ENCODE measurements at regions not wholly inside any gene's neighbourhood (a gene's known extent, or its start where the extent isn't known, plus 50 kb on each side); places are given as distances from the start of the nearest gene placed in this dataset.

DNA sequence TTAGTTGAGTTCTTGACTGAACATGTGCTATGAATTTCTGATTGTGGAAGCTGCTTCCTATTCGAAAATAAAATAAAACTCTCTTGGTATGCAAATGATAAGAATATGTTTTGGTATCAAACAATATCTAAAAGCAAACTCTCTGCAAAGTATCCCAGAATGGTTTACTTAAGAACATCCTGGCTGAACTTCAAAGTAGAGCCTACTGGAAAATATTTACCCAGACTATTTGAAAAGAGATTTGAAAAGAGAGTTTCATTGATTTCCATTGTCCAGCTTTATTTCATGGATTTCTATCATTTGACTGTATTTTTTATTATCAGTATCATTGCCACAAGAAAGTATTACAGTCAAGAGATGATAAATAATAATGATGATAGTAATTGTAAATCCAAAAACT lies 171.1 kb upstream of the SLC7A11 start:
- Histone ChIP-seq H3K79me2 (ENCODE audit: insufficient read depth, low read length) (no peaks in the 10 kb centered on the region), H4K20me1 (ENCODE audit: insufficient read depth, low read length) (no peaks in the 10 kb centered on the region), H3K27ac (ENCODE audit: low read depth, low read length) (no peak overlapping the region), H3K4me2 (ENCODE audit: insufficient read depth, low read length) (no peak overlapping the region), H3K27me3 (ENCODE audit: insufficient read depth, low read length) (no peaks in the 10 kb centered on the region), H2AFZ (ENCODE audit: low read length) (no peak overlapping the region), H3K36me3 (ENCODE audit: insufficient read depth, low read length) (no peaks in the 10 kb centered on the region), H3K4me3 (ENCODE audit: insufficient read depth, low read length) (no peak overlapping the region), H3K4me1 (ENCODE audit: insufficient read depth, low read length) (no peaks in the 10 kb centered on the region), H3K9me3 (ENCODE audit: low read depth, low read length) (no peaks in the 10 kb centered on the region)
- no peak for TF ChIP-seq CTCF (IDR thresholded peaks at IDR 0.05; ENCODE audit: extremely low read depth, low read depth, low read length)
- DNase-seq (ENCODE audit: insufficient read length, low spot score, missing footprints): no peak

DNA sequence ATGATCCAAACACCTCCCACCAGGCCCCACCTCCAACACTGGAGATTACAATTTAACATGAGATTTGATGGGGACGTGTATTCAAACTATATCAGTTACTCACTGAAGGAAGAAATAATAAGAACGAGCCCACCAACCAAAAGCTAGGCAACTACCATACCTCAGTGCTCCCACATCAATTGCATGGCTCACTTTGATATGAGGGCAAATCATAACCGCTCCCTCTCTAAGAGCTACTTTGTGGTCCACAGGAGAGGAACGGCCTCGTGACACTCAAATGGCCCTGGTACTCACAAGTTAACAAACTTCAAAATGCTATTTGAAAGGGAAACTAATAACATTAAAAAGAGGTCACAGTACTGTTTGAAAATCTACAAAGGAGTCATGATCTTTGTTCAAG lies 170.7 kb upstream of the SLC7A11 start:
- no peak for TF ChIP-seq CTCF (IDR thresholded peaks at IDR 0.05; ENCODE audit: extremely low read depth, low read depth, low read length)
- no peaks in the 10 kb centered on the region for H3K36me3 ChIP-seq (ENCODE audit: insufficient read depth, low read length)
- no peaks in the 10 kb centered on the region for H3K27me3 ChIP-seq (ENCODE audit: insufficient read depth, low read length)
- no peak overlapping the region for H3K4me2 ChIP-seq (ENCODE audit: insufficient read depth, low read length)
- H3K4me3 ChIP-seq (ENCODE audit: insufficient read depth, low read length): no peak overlapping the region
- no peak overlapping the region for H3K27ac ChIP-seq (ENCODE audit: low read depth, low read length)
- H4K20me1 ChIP-seq (ENCODE audit: insufficient read depth, low read length): no peaks in the 10 kb centered on the region
- H3K79me2 ChIP-seq (ENCODE audit: insufficient read depth, low read length): no peaks in the 10 kb centered on the region
- DNase-seq (ENCODE audit: insufficient read length, low spot score, missing footprints): no peak
- H3K4me1 ChIP-seq (ENCODE audit: insufficient read depth, low read length): no peaks in the 10 kb centered on the region
- H3K9me3 ChIP-seq (ENCODE audit: low read depth, low read length): no peaks in the 10 kb centered on the region
- no peak overlapping the region for H2AFZ ChIP-seq (ENCODE audit: low read length)

GRCh38 chr4:138410266-138410665 lies 168.1 kb upstream of the SLC7A11 start:
- no peak for TF ChIP-seq CTCF (IDR thresholded peaks at IDR 0.05; ENCODE audit: extremely low read depth, low read depth, low read length)
- Histone ChIP-seq H4K20me1 (ENCODE audit: insufficient read depth, low read length) (no peaks in the 10 kb centered on the region), H3K27me3 (ENCODE audit: insufficient read depth, low read length) (no peaks in the 10 kb centered on the region), H3K79me2 (ENCODE audit: insufficient read depth, low read length) (no peaks in the 10 kb centered on the region), H3K36me3 (ENCODE audit: insufficient read depth, low read length) (no peaks in the 10 kb centered on the region), H3K4me3 (ENCODE audit: insufficient read depth, low read length) (no peak overlapping the region), H3K4me1 (ENCODE audit: insufficient read depth, low read length) (no peaks in the 10 kb centered on the region), H3K9me3 (ENCODE audit: low read depth, low read length) (no peaks in the 10 kb centered on the region), H3K4me2 (ENCODE audit: insufficient read depth, low read length) (no peak overlapping the region), H3K27ac (ENCODE audit: low read depth, low read length) (no peak overlapping the region), H2AFZ (ENCODE audit: low read length) (no peak overlapping the region)
- no peak for DNase-seq (ENCODE audit: insufficient read length, low spot score, missing footprints)

DNA sequence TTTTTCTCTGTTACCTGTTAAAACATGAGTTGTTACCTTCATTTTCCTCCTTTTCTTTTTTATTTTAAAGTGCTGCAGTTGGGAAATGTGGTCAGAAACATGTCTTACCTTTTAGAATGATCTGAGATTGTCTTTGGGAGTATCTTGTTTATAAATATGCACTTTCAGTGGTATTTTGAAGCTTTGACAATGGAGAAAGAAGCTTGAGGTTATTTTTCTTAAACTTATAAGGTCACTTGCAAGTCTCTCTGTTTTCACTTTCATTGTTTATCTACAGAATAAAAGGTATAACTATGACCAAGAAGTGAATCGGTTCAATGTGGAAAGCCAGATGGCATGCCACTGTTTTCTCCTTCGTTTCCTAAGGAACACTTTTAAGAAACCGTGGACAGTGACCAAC lies 167.5 kb upstream of the SLC7A11 start:
- Histone ChIP-seq H3K4me3 (ENCODE audit: insufficient read depth, low read length) (no peak overlapping the region), H3K4me1 (ENCODE audit: insufficient read depth, low read length) (no peaks in the 10 kb centered on the region), H3K79me2 (ENCODE audit: insufficient read depth, low read length) (no peaks in the 10 kb centered on the region), H4K20me1 (ENCODE audit: insufficient read depth, low read length) (no peaks in the 10 kb centered on the region), H3K27me3 (ENCODE audit: insufficient read depth, low read length) (no peaks in the 10 kb centered on the region), H3K36me3 (ENCODE audit: insufficient read depth, low read length) (no peaks in the 10 kb centered on the region), H3K9me3 (ENCODE audit: low read depth, low read length) (no peaks in the 10 kb centered on the region), H3K27ac (ENCODE audit: low read depth, low read length) (no peak overlapping the region), H2AFZ (ENCODE audit: low read length) (no peak overlapping the region), H3K4me2 (ENCODE audit: insufficient read depth, low read length) (no peak overlapping the region)
- TF ChIP-seq CTCF (IDR thresholded peaks at IDR 0.05; ENCODE audit: extremely low read depth, low read depth, low read length): no peak
- DNase-seq (ENCODE audit: insufficient read length, low spot score, missing footprints): no peak
